EL (cell line): ENCODE measurements at regions not wholly inside any gene's neighbourhood (a gene's known extent, or its start where the extent isn't known, plus 50 kb on each side); places are given as distances from the start of the nearest gene placed in this dataset.
A peak's percentile ranks its signal among the peaks of the same experiment; 100 is the strongest.

Experiments
- DNase-seq: peaks from one replicate; pipeline ENCODE4 v3.0.0-alpha.2; 2016

DNA sequence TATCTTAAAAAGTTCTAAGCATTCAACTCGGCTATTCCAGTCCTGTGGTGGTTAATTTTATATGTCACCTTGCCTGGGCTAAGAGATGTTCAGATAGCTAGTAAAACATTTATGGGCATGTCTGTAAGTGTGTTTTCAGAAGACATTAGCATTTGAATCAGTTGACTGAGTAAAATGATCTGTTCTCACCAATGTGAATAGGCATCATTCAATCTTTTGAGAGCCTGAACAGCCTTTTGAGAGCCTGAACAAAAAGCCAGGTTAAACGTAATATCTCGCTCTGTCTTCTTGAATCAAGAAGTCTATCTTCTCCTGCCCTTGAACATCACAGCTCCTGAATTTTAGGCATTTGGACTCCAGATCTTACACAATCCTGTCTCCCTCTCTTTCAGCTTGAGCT, 1266.1 kb downstream of the LRFN5 start:
- DNase-seq: no peak

GRCh38 chr14:42869681-42870080, 1263.0 kb downstream of the LRFN5 start:
- DNase-seq: no peak

GRCh38 chr14:42862114-42862513, 1255.4 kb downstream of the LRFN5 start:
- DNase-seq: no peak

DNA sequence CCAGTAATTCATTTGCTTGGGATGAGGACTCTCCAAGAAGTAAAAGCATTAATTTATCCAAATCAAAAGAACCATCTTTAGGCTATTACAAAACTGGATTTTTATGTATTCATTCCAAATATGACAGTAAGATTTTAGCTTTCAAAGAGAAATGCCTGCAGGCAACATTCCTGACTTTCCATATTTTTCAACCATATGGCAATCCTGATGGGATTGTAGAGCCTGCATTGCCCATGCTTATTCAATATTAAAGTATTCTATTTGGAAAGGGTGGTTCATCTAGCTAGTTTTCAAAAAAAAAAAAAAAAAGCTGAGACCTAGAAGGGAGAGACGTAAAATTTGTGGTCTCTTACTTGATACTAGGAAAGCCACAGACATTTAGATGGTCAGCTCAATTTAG, 1253.7 kb downstream of the LRFN5 start:
- DNase-seq: no peak

GRCh38 chr14:42856106-42856505, 1249.4 kb downstream of the LRFN5 start:
- no peak for DNase-seq

GRCh38 chr14:42855085-42855484, 1248.4 kb downstream of the LRFN5 start:
- no peak for DNase-seq

DNA sequence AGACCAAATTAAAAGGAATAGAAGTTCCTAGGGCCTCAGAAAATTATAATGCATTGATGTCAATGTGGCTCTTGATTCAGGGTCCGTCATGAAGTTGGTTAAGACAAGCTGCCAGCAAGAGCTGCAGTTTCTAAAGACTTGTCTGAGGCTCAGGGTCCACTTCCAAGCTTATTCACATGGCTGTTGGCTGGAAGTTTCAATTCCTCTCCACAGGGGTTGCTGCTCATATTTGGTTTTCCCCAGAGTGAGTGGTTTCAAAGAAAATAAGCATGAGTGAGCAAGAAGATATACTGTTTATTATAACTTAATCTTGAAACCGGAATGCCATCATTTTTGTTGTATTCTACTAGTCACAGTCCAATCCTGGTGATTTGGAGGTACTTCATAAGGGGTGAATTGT, 1247.4 kb downstream of the LRFN5 start:
- DNase-seq: no peak

DNA sequence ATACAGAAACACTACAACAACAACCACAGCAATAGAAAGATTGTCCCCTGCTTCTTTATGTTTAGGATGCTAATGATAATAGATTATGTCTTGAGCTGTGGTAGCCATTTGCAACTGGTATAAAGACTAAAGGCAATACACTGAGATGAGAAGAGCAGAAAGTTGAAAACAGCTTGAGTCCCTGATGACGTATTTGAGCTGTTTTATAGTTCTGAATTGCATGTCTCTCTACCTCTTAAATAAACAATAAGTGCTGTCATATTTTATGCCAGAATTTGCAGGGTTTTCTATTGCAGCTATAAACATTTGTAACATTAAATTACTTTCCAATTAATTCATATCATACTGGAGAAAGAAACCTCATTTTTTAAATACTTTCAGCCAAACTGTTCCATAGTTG, 1242.0 kb downstream of the LRFN5 start:
- DNase-seq: no peak

DNA sequence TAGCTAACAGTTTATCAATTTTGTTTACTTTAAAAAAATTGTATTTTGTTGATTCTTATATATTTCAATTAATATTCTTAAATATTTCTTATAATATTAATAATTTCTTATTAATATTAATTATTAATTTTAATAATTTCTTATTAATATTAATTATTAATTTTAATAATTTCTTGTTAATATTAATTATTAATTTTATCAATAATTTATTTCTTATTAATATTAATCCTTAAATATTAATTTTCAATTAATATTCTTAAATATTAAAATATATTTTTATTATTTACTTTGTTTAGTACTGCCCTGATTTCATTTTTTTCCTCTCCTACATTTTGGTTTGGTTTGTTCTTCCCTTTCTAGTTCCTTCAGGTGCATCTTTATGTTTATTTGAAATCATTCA, 1208.1 kb downstream of the LRFN5 start:
- DNase-seq: no peak

GRCh38 chr14:42806909-42807315, 1200.2 kb downstream of the LRFN5 start:
- no peak for DNase-seq

GRCh38 chr14:42804141-42804540, 1197.5 kb downstream of the LRFN5 start:
- DNase-seq: no peak

DNA sequence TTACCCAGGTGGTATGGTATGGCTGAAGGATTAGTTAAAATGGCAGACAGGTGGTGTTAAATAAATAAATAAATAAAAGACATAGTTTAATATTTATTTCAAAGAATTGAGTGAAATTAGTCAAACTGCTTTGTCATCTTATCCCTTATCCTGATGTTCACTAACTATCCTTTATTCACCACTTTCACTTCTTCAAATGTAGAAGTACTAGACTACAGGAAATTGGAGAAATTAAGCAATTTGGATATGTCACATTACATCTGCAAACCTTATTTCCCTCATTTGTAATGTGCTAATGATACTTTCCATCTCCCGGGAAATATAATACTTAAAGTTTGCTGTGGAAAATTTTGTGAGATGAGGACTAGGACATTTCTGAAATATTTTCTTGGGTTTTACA, 1195.7 kb downstream of the LRFN5 start:
- no peak for DNase-seq

DNA sequence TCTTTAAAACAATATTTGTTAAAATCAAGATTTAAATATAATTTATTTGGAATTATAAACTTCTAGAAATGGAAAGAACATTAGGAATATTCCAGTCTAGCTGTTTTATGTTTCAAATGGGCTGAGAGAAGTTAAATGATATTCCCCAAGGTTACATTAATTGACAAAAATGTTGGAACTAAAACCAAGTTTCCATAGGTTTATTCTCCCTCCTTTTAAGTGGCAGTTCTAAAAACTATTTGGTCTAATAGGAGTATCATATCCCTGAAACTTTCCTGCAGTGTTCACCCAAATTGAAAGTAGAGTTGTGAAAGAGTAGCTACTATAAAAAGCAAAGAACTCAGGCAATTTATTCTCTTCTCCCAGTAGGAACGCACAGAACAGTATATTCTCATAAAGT, 1185.5 kb downstream of the LRFN5 start:
- DNase-seq: no peak

- DNase-seq: no peak
Observed at GRCh38 chr14:42782754-42783153, 1176.1 kb downstream of the LRFN5 start.

- DNase-seq: no peak
Observed at GRCh38 chr14:42778984-42779383, 1172.3 kb downstream of the LRFN5 start.

- DNase-seq: no peak
Observed at GRCh38 chr14:42750771-42751170, 1144.1 kb downstream of the LRFN5 start.

GRCh38 chr14:42742084-42742483, 1135.4 kb downstream of the LRFN5 start:
- DNase-seq: no peak

DNA sequence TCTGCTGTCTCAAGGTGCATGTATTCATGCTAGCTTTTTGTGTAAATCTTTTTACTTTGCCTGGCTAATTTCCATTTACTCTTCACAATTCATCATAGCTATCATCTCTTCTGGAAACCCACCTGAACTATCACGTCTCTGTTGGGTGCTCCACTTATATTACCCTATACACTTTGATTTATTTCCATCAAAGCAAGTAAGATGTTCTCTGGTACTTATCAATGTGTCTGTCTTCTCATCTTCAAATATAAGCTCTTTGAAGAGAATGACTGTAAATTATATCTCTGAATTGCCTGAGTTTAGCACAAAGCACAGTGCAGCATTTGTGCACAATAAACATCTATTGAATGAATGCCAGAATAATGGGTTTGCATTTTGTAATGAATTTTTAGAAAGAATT, 1129.7 kb downstream of the LRFN5 start:
- no peak for DNase-seq

- no peak for DNase-seq
Observed at GRCh38 chr14:42734041-42734440, 1127.4 kb downstream of the LRFN5 start.

GRCh38 chr14:42732005-42732404, 1125.3 kb downstream of the LRFN5 start:
- DNase-seq: no peak

DNA sequence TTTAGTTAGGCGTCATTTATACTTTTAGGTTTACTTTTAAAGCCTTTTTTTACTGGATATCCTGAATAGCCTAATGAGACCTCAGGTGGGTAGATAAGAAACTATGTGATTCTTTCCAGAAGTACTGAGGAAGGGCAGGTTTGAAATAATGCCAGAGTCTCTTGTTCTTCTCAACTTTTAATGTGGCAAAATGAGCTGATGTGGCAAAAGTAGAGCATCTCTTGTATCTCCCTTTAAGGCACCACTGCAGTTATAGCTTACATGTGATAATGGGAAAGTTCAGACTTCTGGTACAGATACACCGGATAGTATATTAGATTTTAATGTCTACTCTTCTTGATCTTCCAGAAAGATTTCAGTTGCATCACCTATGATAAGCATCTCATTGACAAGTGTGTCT, 1124.8 kb downstream of the LRFN5 start:
- no peak for DNase-seq

- DNase-seq: no peak
Observed at GRCh38 chr14:42729681-42730080, 1123.0 kb downstream of the LRFN5 start.

GRCh38 chr14:42719391-42719790, 1112.7 kb downstream of the LRFN5 start:
- no peak for DNase-seq

GRCh38 chr14:42715316-42715715, 1108.6 kb downstream of the LRFN5 start:
- DNase-seq: peak; percentile 1

DNA sequence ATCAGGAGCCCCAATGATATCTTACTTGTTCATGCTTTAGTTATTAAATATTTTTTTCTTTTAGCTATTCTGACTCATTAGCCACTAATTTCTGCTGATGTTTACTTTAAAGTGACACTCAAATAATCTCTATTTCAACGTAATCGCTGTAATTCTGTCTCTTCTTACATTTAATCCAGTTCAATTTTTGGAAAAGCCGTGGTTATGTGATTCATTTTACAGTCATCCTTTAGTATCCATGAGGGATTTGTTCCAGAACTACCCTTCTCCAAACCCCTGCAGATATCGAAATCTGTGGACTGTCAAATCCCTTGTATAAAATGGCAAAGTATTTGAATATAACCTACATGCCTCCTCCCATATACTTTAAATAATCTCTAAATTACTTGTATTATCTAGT, 1103.4 kb downstream of the LRFN5 start:
- DNase-seq: no peak

DNA sequence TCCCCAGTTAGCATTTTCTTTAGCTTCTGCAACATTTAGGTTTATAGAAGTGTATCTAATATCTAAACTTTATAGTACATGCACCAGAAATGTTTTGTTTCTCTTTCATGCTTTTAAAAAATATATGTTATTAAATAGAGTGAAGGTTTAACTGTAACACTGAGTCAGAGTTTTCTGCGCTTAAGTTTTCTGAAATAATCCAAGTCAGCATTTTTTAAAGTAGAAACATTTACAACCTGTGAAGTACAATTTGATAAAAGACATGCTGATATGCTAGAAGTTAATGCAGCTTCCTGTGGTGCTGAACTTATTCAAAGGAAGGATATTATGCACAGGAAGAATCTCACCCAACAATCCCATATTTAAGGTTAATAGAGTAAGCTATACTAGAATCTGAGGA, 1096.8 kb downstream of the LRFN5 start:
- DNase-seq: no peak
